Liver (tissue), 8 donors: ENCODE measurements at regions not wholly inside any gene's neighbourhood (a gene's known extent, or its start where the extent isn't known, plus 50 kb on each side); places are given as distances from the start of the nearest gene placed in this dataset.

ENCODE experiments used
- DNase-seq: peaks from one replicate; pipeline ENCODE4 v3.0.0-alpha.2; 2017; ENCODE audit warnings: low spot score
- H3K27ac ChIP-seq, 2 donors: one replicate each; pipeline ENCODE4 v1.7.0; 2013; ENCODE audit warnings: inconsistent platforms in 2 of 2, low read length in 2 of 2, control low read depth in 1 of 2, low read depth in 1 of 2, mild to moderate bottlenecking in 1 of 2
- H3K27me3 ChIP-seq, 4 donors: one replicate each; pipeline versions ENCODE4 v1.6.1 to v1.7.0; 2013; ENCODE audit warnings: low read length in 3 of 4, inconsistent platforms in 1 of 4, mild to moderate bottlenecking in 1 of 4, moderate library complexity in 1 of 4; ENCODE audit not compliant: control insufficient read depth in 4 of 4, insufficient read depth in 4 of 4
- H3K36me3 ChIP-seq, 4 donors: one replicate each; pipeline versions ENCODE4 v1.6.1 to v1.7.0; 2013; ENCODE audit warnings: low read length in 3 of 4, mild to moderate bottlenecking in 3 of 4, low read depth in 1 of 4, moderate library complexity in 1 of 4; ENCODE audit not compliant: control insufficient read depth in 4 of 4, insufficient read depth in 3 of 4
- H3K4me1 ChIP-seq, 4 donors: one replicate each; pipeline versions ENCODE4 v1.6.1 to v1.7.0; 2013; ENCODE audit warnings: low read length in 3 of 4, mild to moderate bottlenecking in 3 of 4, moderate library complexity in 1 of 4; ENCODE audit not compliant: control insufficient read depth in 4 of 4, insufficient read depth in 4 of 4
- H3K4me3 ChIP-seq, 3 donors: one replicate each; pipeline versions ENCODE4 v1.6.1 to v1.7.0; 2013; ENCODE audit warnings: low read length in 3 of 3, control low read depth in 1 of 3, low read depth in 1 of 3, mild to moderate bottlenecking in 1 of 3
- H3K9ac ChIP-seq, 2 donors: one replicate each; pipeline ENCODE4 v1.7.0; 2013; ENCODE audit warnings: low read length in 2 of 2, mild to moderate bottlenecking in 2 of 2, moderate library complexity in 2 of 2, control low read depth in 1 of 2, low read depth in 1 of 2
- H3K9me3 ChIP-seq, 4 donors: one replicate each; pipeline versions ENCODE4 v1.6.1 to v1.7.0; 2013; ENCODE audit warnings: low read length in 3 of 4; ENCODE audit not compliant: control insufficient read depth in 4 of 4
- EGR1 ChIP-seq, 2 donors: IDR thresholded peaks; 2 replicates each; pipeline ENCODE4 v1.6.1; 2016 to 2018; ENCODE audit warnings: antibody characterized with exemption in 2 of 2, low read depth in 2 of 2
- FOXA1 ChIP-seq: IDR thresholded peaks from 2 replicates; pipeline ENCODE4 v1.6.1; 2016; ENCODE audit warnings: antibody characterized with exemption
- FOXA2 ChIP-seq: IDR thresholded peaks from 2 replicates; pipeline ENCODE4 v1.6.1; 2016; ENCODE audit warnings: antibody characterized with exemption
- GABPA ChIP-seq, 2 donors: IDR thresholded peaks in 1 of 2; conservative IDR thresholded peaks in 1 of 2; 2 replicates each; pipeline ENCODE4 v1.6.1; 2016; ENCODE audit warnings: antibody characterized with exemption in 2 of 2, mild to moderate bottlenecking in 1 of 2, moderate library complexity in 1 of 2
- HNF4A ChIP-seq, 2 donors: conservative IDR thresholded peaks; 2 replicates each; pipeline ENCODE4 v1.6.1; 2016; ENCODE audit warnings: antibody characterized with exemption in 2 of 2, mild to moderate bottlenecking in 2 of 2
- HNF4G ChIP-seq: IDR thresholded peaks from 2 replicates; pipeline ENCODE4 v1.6.1; 2016; ENCODE audit warnings: antibody characterized with exemption
- JUND ChIP-seq, 2 donors: IDR thresholded peaks; 2 replicates each; pipeline ENCODE4 v1.6.1; 2016; ENCODE audit warnings: antibody characterized with exemption in 2 of 2
- NR2F2 ChIP-seq: IDR thresholded peaks from 2 replicates; pipeline ENCODE4 v1.6.1; 2016; ENCODE audit warnings: antibody characterized with exemption
- RAD21 ChIP-seq, 2 donors: IDR thresholded peaks; 2 replicates each; pipeline ENCODE4 v1.6.1; 2016; ENCODE audit warnings: antibody characterized with exemption in 2 of 2, mild to moderate bottlenecking in 2 of 2
- RXRA ChIP-seq, 2 donors: IDR thresholded peaks; 2 replicates each; pipeline ENCODE4 v1.6.1; 2017 to 2018; ENCODE audit warnings: antibody characterized with exemption in 2 of 2, mild to moderate bottlenecking in 1 of 2
- SP1 ChIP-seq: IDR thresholded peaks from 2 replicates; pipeline ENCODE4 v1.6.1; 2018; ENCODE audit warnings: antibody characterized with exemption, mild to moderate bottlenecking
- TAF1 ChIP-seq: conservative IDR thresholded peaks from 2 replicates; pipeline ENCODE4 v1.6.1; 2016; ENCODE audit warnings: antibody characterized with exemption, mild to moderate bottlenecking
- YY1 ChIP-seq: IDR thresholded peaks from 2 replicates; pipeline ENCODE4 v1.6.1; 2016; ENCODE audit warnings: antibody characterized with exemption, mild to moderate bottlenecking
- WGBS: extraction: QIAGEN DNeasy Blood & Tissue Kit; methylation state at CpG from one replicate; pipeline ENCODE4 v1.1.7; 2013; 5-methylcytosine and 5-hydroxymethylcytosine counted together
- TF ChIP-seq, protein P1 (sequence below): IDR thresholded peaks from 2 replicates; pipeline ENCODE4 v1.6.1; 2016; ENCODE audit warnings: antibody characterized with exemption, mild to moderate bottlenecking
- TF ChIP-seq, protein P2 (sequence below): IDR thresholded peaks from 2 replicates; pipeline ENCODE4 v1.6.1; 2016; ENCODE audit warnings: antibody characterized with exemption
- TF ChIP-seq, protein P3 (sequence below): fragments of 150-350 bp; IDR thresholded peaks from 2 replicates; pipeline ENCODE4 v1.5.1; 2017; ENCODE audit warnings: improper control_type of control experiment, low read depth, low read length; ENCODE audit not compliant: missing input control
- TF ChIP-seq, protein P4 (sequence below): IDR thresholded peaks from 2 replicates; pipeline ENCODE4 v1.6.1; 2016; ENCODE audit warnings: antibody characterized with exemption
- TF ChIP-seq, protein P5 (sequence below): IDR thresholded peaks from 2 replicates; pipeline ENCODE4 v1.6.1; 2016; ENCODE audit warnings: antibody characterized with exemption
- donor health status: healthy.
- donor health status: healthy.
- donor health status: healthy.
- donor health status: healthy.
- donor health status: healthy.

DNA sequence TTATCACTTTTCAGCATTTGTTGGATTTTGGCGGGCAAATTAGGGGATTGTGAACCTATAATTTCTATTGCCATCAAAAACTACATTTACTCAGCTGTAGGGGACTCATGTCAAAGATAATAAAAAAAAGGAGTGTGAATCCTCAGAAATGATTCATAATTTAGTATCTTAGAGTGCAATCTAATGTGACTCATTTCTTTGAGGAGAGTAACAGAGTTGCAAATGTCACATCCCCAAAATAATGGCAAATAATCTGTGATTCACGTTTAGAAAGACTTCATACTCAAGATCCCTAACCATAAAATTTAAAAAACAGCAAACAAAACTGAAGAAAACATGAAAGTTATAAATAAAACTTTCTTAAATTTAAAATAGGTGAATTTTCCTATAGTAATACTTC, 373.0 kb downstream of the CDH2 start:
- WGBS = 53% methylated on average over 2 of the region's 2 CpGs
- TF ChIP-seq FOXA2 (no peak), TAF1 (no peak), SP1 (no peak), GABPA (IDR thresholded peaks at IDR 0.05 in 1 of 2, conservative IDR thresholded peaks at IDR 0.05 in 1 of 2) (no peak), YY1 (no peak), RAD21 (IDR thresholded peaks at IDR 0.05) (no peak), HNF4G (no peak), RXRA (IDR thresholded peaks at IDR 0.05) (no peak), EGR1 (IDR thresholded peaks at IDR 0.05; ENCODE audit: low read depth in 2 of 2) (no peak), FOXA1 (no peak), JUND (IDR thresholded peaks at IDR 0.05) (no peak), NR2F2 (no peak), HNF4A (conservative IDR thresholded peaks at IDR 0.05) (no peak)
- TF ChIP-seq, protein P1, sequence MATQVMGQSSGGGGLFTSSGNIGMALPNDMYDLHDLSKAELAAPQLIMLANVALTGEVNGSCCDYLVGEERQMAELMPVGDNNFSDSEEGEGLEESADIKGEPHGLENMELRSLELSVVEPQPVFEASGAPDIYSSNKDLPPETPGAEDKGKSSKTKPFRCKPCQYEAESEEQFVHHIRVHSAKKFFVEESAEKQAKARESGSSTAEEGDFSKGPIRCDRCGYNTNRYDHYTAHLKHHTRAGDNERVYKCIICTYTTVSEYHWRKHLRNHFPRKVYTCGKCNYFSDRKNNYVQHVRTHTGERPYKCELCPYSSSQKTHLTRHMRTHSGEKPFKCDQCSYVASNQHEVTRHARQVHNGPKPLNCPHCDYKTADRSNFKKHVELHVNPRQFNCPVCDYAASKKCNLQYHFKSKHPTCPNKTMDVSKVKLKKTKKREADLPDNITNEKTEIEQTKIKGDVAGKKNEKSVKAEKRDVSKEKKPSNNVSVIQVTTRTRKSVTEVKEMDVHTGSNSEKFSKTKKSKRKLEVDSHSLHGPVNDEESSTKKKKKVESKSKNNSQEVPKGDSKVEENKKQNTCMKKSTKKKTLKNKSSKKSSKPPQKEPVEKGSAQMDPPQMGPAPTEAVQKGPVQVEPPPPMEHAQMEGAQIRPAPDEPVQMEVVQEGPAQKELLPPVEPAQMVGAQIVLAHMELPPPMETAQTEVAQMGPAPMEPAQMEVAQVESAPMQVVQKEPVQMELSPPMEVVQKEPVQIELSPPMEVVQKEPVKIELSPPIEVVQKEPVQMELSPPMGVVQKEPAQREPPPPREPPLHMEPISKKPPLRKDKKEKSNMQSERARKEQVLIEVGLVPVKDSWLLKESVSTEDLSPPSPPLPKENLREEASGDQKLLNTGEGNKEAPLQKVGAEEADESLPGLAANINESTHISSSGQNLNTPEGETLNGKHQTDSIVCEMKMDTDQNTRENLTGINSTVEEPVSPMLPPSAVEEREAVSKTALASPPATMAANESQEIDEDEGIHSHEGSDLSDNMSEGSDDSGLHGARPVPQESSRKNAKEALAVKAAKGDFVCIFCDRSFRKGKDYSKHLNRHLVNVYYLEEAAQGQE = no peak
- TF ChIP-seq, protein P2, sequence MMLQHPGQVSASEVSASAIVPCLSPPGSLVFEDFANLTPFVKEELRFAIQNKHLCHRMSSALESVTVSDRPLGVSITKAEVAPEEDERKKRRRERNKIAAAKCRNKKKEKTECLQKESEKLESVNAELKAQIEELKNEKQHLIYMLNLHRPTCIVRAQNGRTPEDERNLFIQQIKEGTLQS = no peak
- TF ChIP-seq, protein P3, sequence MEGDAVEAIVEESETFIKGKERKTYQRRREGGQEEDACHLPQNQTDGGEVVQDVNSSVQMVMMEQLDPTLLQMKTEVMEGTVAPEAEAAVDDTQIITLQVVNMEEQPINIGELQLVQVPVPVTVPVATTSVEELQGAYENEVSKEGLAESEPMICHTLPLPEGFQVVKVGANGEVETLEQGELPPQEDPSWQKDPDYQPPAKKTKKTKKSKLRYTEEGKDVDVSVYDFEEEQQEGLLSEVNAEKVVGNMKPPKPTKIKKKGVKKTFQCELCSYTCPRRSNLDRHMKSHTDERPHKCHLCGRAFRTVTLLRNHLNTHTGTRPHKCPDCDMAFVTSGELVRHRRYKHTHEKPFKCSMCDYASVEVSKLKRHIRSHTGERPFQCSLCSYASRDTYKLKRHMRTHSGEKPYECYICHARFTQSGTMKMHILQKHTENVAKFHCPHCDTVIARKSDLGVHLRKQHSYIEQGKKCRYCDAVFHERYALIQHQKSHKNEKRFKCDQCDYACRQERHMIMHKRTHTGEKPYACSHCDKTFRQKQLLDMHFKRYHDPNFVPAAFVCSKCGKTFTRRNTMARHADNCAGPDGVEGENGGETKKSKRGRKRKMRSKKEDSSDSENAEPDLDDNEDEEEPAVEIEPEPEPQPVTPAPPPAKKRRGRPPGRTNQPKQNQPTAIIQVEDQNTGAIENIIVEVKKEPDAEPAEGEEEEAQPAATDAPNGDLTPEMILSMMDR = no peak
- TF ChIP-seq, protein P4, sequence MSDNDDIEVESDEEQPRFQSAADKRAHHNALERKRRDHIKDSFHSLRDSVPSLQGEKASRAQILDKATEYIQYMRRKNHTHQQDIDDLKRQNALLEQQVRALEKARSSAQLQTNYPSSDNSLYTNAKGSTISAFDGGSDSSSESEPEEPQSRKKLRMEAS = no peak
- TF ChIP-seq, protein P5, sequence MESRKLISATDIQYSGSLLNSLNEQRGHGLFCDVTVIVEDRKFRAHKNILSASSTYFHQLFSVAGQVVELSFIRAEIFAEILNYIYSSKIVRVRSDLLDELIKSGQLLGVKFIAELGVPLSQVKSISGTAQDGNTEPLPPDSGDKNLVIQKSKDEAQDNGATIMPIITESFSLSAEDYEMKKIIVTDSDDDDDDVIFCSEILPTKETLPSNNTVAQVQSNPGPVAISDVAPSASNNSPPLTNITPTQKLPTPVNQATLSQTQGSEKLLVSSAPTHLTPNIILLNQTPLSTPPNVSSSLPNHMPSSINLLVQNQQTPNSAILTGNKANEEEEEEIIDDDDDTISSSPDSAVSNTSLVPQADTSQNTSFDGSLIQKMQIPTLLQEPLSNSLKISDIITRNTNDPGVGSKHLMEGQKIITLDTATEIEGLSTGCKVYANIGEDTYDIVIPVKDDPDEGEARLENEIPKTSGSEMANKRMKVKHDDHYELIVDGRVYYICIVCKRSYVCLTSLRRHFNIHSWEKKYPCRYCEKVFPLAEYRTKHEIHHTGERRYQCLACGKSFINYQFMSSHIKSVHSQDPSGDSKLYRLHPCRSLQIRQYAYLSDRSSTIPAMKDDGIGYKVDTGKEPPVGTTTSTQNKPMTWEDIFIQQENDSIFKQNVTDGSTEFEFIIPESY = no peak
- Histone ChIP-seq H3K36me3 (no peaks in the 10 kb centered on the region), H3K9ac (no peak overlapping the region), H3K27me3 (peaks cover 0 to 3% (median 0%) of the 10 kb centered on the region in 4 donors), H3K4me1 (no peaks in the 10 kb centered on the region), H3K27ac (no peak overlapping the region), H3K4me3 (no peak overlapping the region), H3K9me3 (no peaks in the 10 kb centered on the region)
- no peak for DNase-seq
